ENCODE measurements at regions not wholly inside any gene's neighbourhood (a gene's known extent, or its start where the extent isn't known, plus 50 kb on each side); places are given as distances from the start of the nearest gene placed in this dataset.

DNA sequence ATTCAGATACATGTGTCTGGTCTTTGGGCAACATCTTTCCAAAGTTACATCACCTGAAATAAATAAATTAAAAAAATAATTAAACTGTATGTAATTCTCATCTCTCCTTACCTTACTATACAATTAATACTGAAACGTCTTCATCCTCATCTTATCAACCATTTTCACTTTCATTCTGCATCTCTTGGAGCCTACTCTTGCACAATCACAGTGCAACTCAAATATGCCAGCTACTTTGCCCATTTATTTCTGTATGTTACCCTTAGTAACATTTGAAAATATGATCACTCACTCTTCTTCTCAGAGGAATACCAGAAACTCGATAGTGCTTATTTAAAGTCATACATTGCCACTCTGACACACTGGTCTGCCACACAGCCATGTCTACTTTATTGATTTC, 1357.1 kb upstream of the CADM2 start:
- TF ChIP-seq, protein P1, sequence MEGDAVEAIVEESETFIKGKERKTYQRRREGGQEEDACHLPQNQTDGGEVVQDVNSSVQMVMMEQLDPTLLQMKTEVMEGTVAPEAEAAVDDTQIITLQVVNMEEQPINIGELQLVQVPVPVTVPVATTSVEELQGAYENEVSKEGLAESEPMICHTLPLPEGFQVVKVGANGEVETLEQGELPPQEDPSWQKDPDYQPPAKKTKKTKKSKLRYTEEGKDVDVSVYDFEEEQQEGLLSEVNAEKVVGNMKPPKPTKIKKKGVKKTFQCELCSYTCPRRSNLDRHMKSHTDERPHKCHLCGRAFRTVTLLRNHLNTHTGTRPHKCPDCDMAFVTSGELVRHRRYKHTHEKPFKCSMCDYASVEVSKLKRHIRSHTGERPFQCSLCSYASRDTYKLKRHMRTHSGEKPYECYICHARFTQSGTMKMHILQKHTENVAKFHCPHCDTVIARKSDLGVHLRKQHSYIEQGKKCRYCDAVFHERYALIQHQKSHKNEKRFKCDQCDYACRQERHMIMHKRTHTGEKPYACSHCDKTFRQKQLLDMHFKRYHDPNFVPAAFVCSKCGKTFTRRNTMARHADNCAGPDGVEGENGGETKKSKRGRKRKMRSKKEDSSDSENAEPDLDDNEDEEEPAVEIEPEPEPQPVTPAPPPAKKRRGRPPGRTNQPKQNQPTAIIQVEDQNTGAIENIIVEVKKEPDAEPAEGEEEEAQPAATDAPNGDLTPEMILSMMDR (conservative IDR thresholded peaks at IDR 0.05; ENCODE audit: low read length) = no peak
- no peak for TF ChIP-seq EZH2phosphoT487 (IDR thresholded peaks at IDR 0.05; ENCODE audit: borderline replicate concordance)
